SK-N-SH (cell line): ENCODE measurements at regions not wholly inside any gene's neighbourhood (a gene's known extent, or its start where the extent isn't known, plus 50 kb on each side); places are given as distances from the start of the nearest gene placed in this dataset.

Source experiments
- CTCF ChIA-PET: fragments of 300-600, 350-600 bp; formaldehyde crosslinking; extraction: SDS; loops from one replicate; lab custom pipeline; 2021; lab: Yijun Ruan, JAX
- POLR2A ChIA-PET: fragments of 350-600 bp; sonication (Branson Sonifier 250); formaldehyde crosslinking; extraction: SDS; loops from one replicate; lab custom pipeline; 2020; ENCODE audit warnings: antibody characterized with exemption, inconsistent platforms; lab: Yijun Ruan, JAX
- DNase-seq: peaks from one replicate; pipeline ENCODE4 v3.0.0; 2012
- H2AFZ ChIP-seq: fragments of 200-600 bp; sonication (generic); 2 replicates; pipeline ENCODE4 v1.8.1; 2016; ENCODE audit warnings: antibody characterized with exemption, mild to moderate bottlenecking, low read depth
- H3F3A ChIP-seq: fragments of 200-600 bp; sonication (generic); replicated peaks from 2 replicates; pipeline ENCODE3; 2016; ENCODE audit warnings: antibody characterized with exemption, mild to moderate bottlenecking; ENCODE audit not compliant: insufficient read depth
- H3K27ac ChIP-seq, 2 experiments: fragments of 200-500 bp in 1 of 2; fragments of 200-600 bp in 1 of 2; sonication (Bioruptor generic) in 1 of 2; sonication (generic), shearing (Covaris generic) in 1 of 2; 2 replicates each; pipeline versions ENCODE4 v1.5.1 to v1.6.1; 2014 to 2016; ENCODE audit warnings: low read depth in 2 of 2, inconsistent platforms in 1 of 2, low read length in 1 of 2, mild to moderate bottlenecking in 1 of 2, mixed read lengths in 1 of 2
- H3K27me3 ChIP-seq: fragments of 200-600 bp; sonication (generic), shearing (Covaris generic); 2 replicates; pipeline ENCODE4 v1.6.1; 2016; ENCODE audit warnings: mixed run types; ENCODE audit not compliant: insufficient read depth
- H3K36me3 ChIP-seq, 2 experiments: fragments of 200-500 bp in 1 of 2; fragments of 200-600 bp in 1 of 2; sonication (Bioruptor generic) in 1 of 2; sonication (generic) in 1 of 2; replicated peaks in 1 of 2; 2 replicates each; pipeline versions ENCODE3 to v1.5.1; 2014 to 2016; ENCODE audit warnings: low read length in 1 of 2, mild to moderate bottlenecking in 1 of 2; ENCODE audit not compliant: insufficient read depth in 2 of 2, control insufficient read depth in 1 of 2
- H3K4me1 ChIP-seq, 2 experiments: fragments of 200-500 bp in 1 of 2; fragments of 200-600 bp in 1 of 2; sonication (Bioruptor generic) in 1 of 2; sonication (generic), shearing (Covaris generic) in 1 of 2; 2 replicates each; pipeline versions ENCODE4 v1.5.1 to v1.6.1; 2014 to 2016; ENCODE audit warnings: low read depth in 1 of 2, low read length in 1 of 2, mixed run types in 1 of 2; ENCODE audit not compliant: insufficient read depth in 2 of 2, control insufficient read depth in 1 of 2
- H3K4me2 ChIP-seq: fragments of 200-600 bp; sonication (generic), shearing (Covaris generic); 2 replicates; pipeline ENCODE4 v1.6.1; 2017; ENCODE audit warnings: mixed run types
- H3K4me3 ChIP-seq, 2 experiments: fragments of 200-500 bp in 1 of 2; fragments of 200-600 bp in 1 of 2; sonication (Bioruptor generic) in 1 of 2; sonication (generic), shearing (Covaris generic) in 1 of 2; 2 replicates each; pipeline versions ENCODE4 v1.5.1 to v1.8.1; 2014 to 2016; ENCODE audit warnings: low read depth in 2 of 2, inconsistent platforms in 1 of 2, low read length in 1 of 2, mild to moderate bottlenecking in 1 of 2, mixed read lengths in 1 of 2, moderate library complexity in 1 of 2
- H3K79me2 ChIP-seq: fragments of 200-600 bp; sonication (generic); 2 replicates; pipeline ENCODE4 v1.8.1; 2017; ENCODE audit warnings: mild to moderate bottlenecking; ENCODE audit not compliant: insufficient read depth
- H3K9ac ChIP-seq: fragments of 200-600 bp; sonication (generic); 2 replicates; pipeline ENCODE4 v1.6.1; 2017; ENCODE audit warnings: mixed run types
- H3K9me2 ChIP-seq: fragments of 200-600 bp; sonication (generic); 2 replicates; pipeline ENCODE4 v1.6.1; 2017; ENCODE audit warnings: mixed run types
- H3K9me3 ChIP-seq: fragments of 200-600 bp; sonication (generic); 2 replicates; pipeline ENCODE4 v1.6.1; 2017; ENCODE audit warnings: mixed run types, mild to moderate bottlenecking, moderate library complexity
- H4K20me1 ChIP-seq: fragments of 200-600 bp; sonication (generic); 2 replicates; pipeline ENCODE4 v1.6.1; 2017; ENCODE audit warnings: mild to moderate bottlenecking, mixed run types; ENCODE audit not compliant: insufficient read depth
- EP300 ChIP-seq, 2 experiments: IDR thresholded peaks; 2 replicates each; pipeline versions ENCODE4 v1.4.0 to v1.6.1; 2012; ENCODE audit warnings: borderline replicate concordance in 1 of 2, low read depth in 1 of 2, low read length in 1 of 2
- FOXJ3 ChIP-seq: sonication (generic); formaldehyde crosslinking; IDR thresholded peaks from 2 replicates; pipeline ENCODE4 v1.5.1; 2020; ENCODE audit warnings: mild to moderate bottlenecking, missing genetic modification reagents
- FOXM1 ChIP-seq: IDR thresholded peaks from 2 replicates; pipeline ENCODE4 v1.4.0; 2012; ENCODE audit warnings: low read depth, mild to moderate bottlenecking
- JUND ChIP-seq: IDR thresholded peaks from 2 replicates; pipeline ENCODE4 v1.4.0; 2012
- MAX ChIP-seq: IDR thresholded peaks from 2 replicates; pipeline ENCODE4 v1.4.0; 2012; ENCODE audit warnings: low read depth
- MEF2A ChIP-seq: IDR thresholded peaks from 2 replicates; pipeline ENCODE4 v1.4.0; 2012; ENCODE audit warnings: low read depth, borderline replicate concordance
- NRF1 ChIP-seq: IDR thresholded peaks from 2 replicates; pipeline ENCODE4 v1.6.1; 2012; ENCODE audit warnings: low read depth, mild to moderate bottlenecking, low read length
- POLR2AphosphoS5 ChIP-seq: IDR thresholded peaks from 2 replicates; pipeline ENCODE4 v1.6.1; 2012; ENCODE audit warnings: low read depth, low read length
- RAD21 ChIP-seq: IDR thresholded peaks from 2 replicates; pipeline ENCODE4 v1.6.1; 2012; ENCODE audit warnings: mild to moderate bottlenecking, low read length
- RCOR1 ChIP-seq: fragments of 150-350 bp; IDR thresholded peaks from 2 replicates; pipeline ENCODE4 v1.6.1; 2017; ENCODE audit warnings: antibody characterized with exemption, low read length
- REST ChIP-seq: IDR thresholded peaks from 2 replicates; pipeline ENCODE4 v1.6.1; 2012; ENCODE audit warnings: mild to moderate bottlenecking, low read depth, low read length, moderate library complexity
- RFX5 ChIP-seq: IDR thresholded peaks from 2 replicates; pipeline ENCODE4 v1.6.1; 2012; ENCODE audit warnings: mild to moderate bottlenecking, improper control_type of control experiment, low read length
- RXRA ChIP-seq: IDR thresholded peaks from 2 replicates; pipeline ENCODE4 v1.4.0; 2012; ENCODE audit warnings: low read depth, mild to moderate bottlenecking, borderline replicate concordance
- SIN3A ChIP-seq: IDR thresholded peaks from 2 replicates; pipeline ENCODE4 v1.6.1; 2012; ENCODE audit warnings: low read depth, mild to moderate bottlenecking, low read length, moderate library complexity, borderline replicate concordance
- TAF1 ChIP-seq: IDR thresholded peaks from 2 replicates; pipeline ENCODE4 v1.6.1; 2012; ENCODE audit warnings: low read depth, mild to moderate bottlenecking, low read length, moderate library complexity, borderline replicate concordance
- TCF12 ChIP-seq: IDR thresholded peaks from 2 replicates; pipeline ENCODE4 v1.4.0; 2012
- TEAD4 ChIP-seq: IDR thresholded peaks from 2 replicates; pipeline ENCODE4 v1.4.0; 2012; ENCODE audit warnings: mild to moderate bottlenecking, borderline replicate concordance; ENCODE audit not compliant: insufficient read depth
- USF1 ChIP-seq: IDR thresholded peaks from 2 replicates; pipeline ENCODE4 v1.4.0; 2012; ENCODE audit warnings: low read depth, borderline replicate concordance
- USF2 ChIP-seq: fragments of 150-350 bp; IDR thresholded peaks from 2 replicates; pipeline ENCODE4 v1.6.1; 2017; ENCODE audit warnings: antibody characterized with exemption, low read length, low read depth, borderline replicate concordance
- ZBTB33 ChIP-seq: IDR thresholded peaks from 2 replicates; pipeline ENCODE4 v1.4.0; 2012; ENCODE audit warnings: low read depth, borderline replicate concordance
- WGBS: methylation state at CpG from one replicate; pipeline ENCODE4 v1.1.6; 2017; ENCODE audit warnings: low lambda C conversion rate; 5-methylcytosine and 5-hydroxymethylcytosine counted together

GRCh38 chr7:10799475-10799874 lies 174.2 kb upstream of the PHF14 start:
- H3K36me3 ChIP-seq: no peaks in the 10 kb centered on the region
- no peak for DNase-seq
- H3K4me3 ChIP-seq: no peak overlapping the region
- no peaks in the 10 kb centered on the region for H4K20me1 ChIP-seq
- POLR2A ChIA-PET: no interaction called here
- H3K4me2 ChIP-seq: no peak overlapping the region
- H3K4me1 ChIP-seq: peaks cover 0 to 7% of the 10 kb centered on the region in 2 experiments; a peak in 2 of 4 replicates
- H3F3A ChIP-seq: no peaks in the 10 kb centered on the region
- no peaks in the 10 kb centered on the region for H3K9me2 ChIP-seq
- H3K79me2 ChIP-seq: no peaks in the 10 kb centered on the region
- H2AFZ ChIP-seq: no peak overlapping the region
- 50% methylated on average over 5 of the region's 5 CpGs for WGBS
- no peaks in the 10 kb centered on the region for H3K27me3 ChIP-seq
- no peak for TF ChIP-seq TEAD4
- no peak for TF ChIP-seq RAD21
- TF ChIP-seq USF1: no peak
- no peak for TF ChIP-seq FOXJ3 (CRISPR knock-in tag)
- TF ChIP-seq FOXM1: no peak
- TF ChIP-seq REST: no peak
- TF ChIP-seq RCOR1: no peak
- TF ChIP-seq RXRA: no peak
- no peak for TF ChIP-seq JUND
- no peak for TF ChIP-seq MEF2A
- no peak for TF ChIP-seq POLR2AphosphoS5
- TF ChIP-seq EP300 (IDR thresholded peaks at IDR 0.05; ENCODE audit: borderline replicate concordance in 1 of 2, low read depth in 1 of 2, low read length in 1 of 2): no peak
- TF ChIP-seq TCF12: no peak
- TF ChIP-seq TAF1: no peak
- no peak for TF ChIP-seq NRF1
- TF ChIP-seq, all 33 proteins: peak for 0
- no peak overlapping the region for H3K9ac ChIP-seq
- no peak overlapping the region for H3K27ac ChIP-seq
- no peaks in the 10 kb centered on the region for H3K9me3 ChIP-seq
- CTCF ChIA-PET: interaction anchor here (1.5 kb wide), 1 partner anchor 9 kb away, joined by 3 read pairs; no protein-coding TSS in a partner anchor

- no peak for DNase-seq
- H2AFZ ChIP-seq: no peak overlapping the region
- H3K9me3 ChIP-seq: no peaks in the 10 kb centered on the region
- H3K36me3 ChIP-seq: no peaks in the 10 kb centered on the region
- H3K27ac ChIP-seq: no peak overlapping the region
- no peak overlapping the region for H3K9ac ChIP-seq
- CTCF ChIA-PET: interaction anchor here (0.9 kb wide), 1 partner anchor 47 kb away, joined by 3 read pairs; no protein-coding TSS in a partner anchor
- H3F3A ChIP-seq: no peaks in the 10 kb centered on the region
- H4K20me1 ChIP-seq: no peaks in the 10 kb centered on the region
- no peaks in the 10 kb centered on the region for H3K27me3 ChIP-seq
- no peaks in the 10 kb centered on the region for H3K79me2 ChIP-seq
- POLR2A ChIA-PET: no interaction called here
- H3K4me1 ChIP-seq: peaks cover 0 to 7% of the 10 kb centered on the region in 2 experiments; a peak in 2 of 4 replicates
- H3K4me3 ChIP-seq: no peak overlapping the region
- no peaks in the 10 kb centered on the region for H3K9me2 ChIP-seq
- no peak overlapping the region for H3K4me2 ChIP-seq
- 30% methylated on average over 4 of the region's 4 CpGs for WGBS
- TF ChIP-seq ZBTB33 (no peak), JUND (no peak), RFX5 (no peak), TCF12 (no peak), NRF1 (no peak), RAD21 (no peak), USF2 (no peak), SIN3A (no peak), MAX (no peak)
These were observed 171.7 kb upstream of the PHF14 start for GRCh38 chr7:10802011-10802410.
